HG02884 (cell line): ENCODE measurements at regions not wholly inside any gene's neighbourhood (a gene's known extent, or its start where the extent isn't known, plus 50 kb on each side); places are given as distances from the start of the nearest gene placed in this dataset.

Experiments used
- ATAC-seq: cut with Tn5 transposase; IDR thresholded peaks from one replicate; pipeline ENCODE4 v1.9.1; 2021; ENCODE audit warnings: mild to moderate bottlenecking, moderate library complexity; ENCODE audit not compliant: unreplicated experiment

GRCh38 chr10:3361640-3362039 is 189.1 kb upstream of the PITRM1 start:
- ATAC-seq = no peak

- ATAC-seq = no peak
Observed at GRCh38 chr10:3357737-3358136, 185.2 kb upstream of the PITRM1 start.

- ATAC-seq = no peak
Observed at GRCh38 chr10:3355536-3355935, 183.0 kb upstream of the PITRM1 start.

- ATAC-seq = no peak
Observed at GRCh38 chr10:3354174-3354900, 181.8 kb upstream of the PITRM1 start.

GRCh38 chr10:3353235-3353634 is 180.7 kb upstream of the PITRM1 start:
- ATAC-seq = no peak

GRCh38 chr10:3350617-3351258 is 178.2 kb upstream of the PITRM1 start:
- ATAC-seq = no peak

- ATAC-seq = no peak
Observed at GRCh38 chr10:3350205-3350604, 177.6 kb upstream of the PITRM1 start.

GRCh38 chr10:3348564-3348963 is 176.0 kb upstream of the PITRM1 start:
- ATAC-seq = no peak

- no peak for ATAC-seq
Observed at GRCh38 chr10:3347413-3348182, 175.0 kb upstream of the PITRM1 start.

- ATAC-seq = no peak
Observed at GRCh38 chr10:3346851-3347250, 174.3 kb upstream of the PITRM1 start.

GRCh38 chr10:3342771-3343170 is 170.2 kb upstream of the PITRM1 start:
- no peak for ATAC-seq

GRCh38 chr10:3340127-3340730 is 167.6 kb upstream of the PITRM1 start:
- no peak for ATAC-seq

- no peak for ATAC-seq
Observed at GRCh38 chr10:3339531-3339950, 167.0 kb upstream of the PITRM1 start.

GRCh38 chr10:3339121-3339520 is 166.5 kb upstream of the PITRM1 start:
- ATAC-seq = no peak

GRCh38 chr10:3337741-3338140 is 165.2 kb upstream of the PITRM1 start:
- ATAC-seq = no peak

GRCh38 chr10:3336673-3337293 is 164.2 kb upstream of the PITRM1 start:
- ATAC-seq = no peak

GRCh38 chr10:3333426-3333825 is 160.8 kb upstream of the PITRM1 start:
- ATAC-seq = no peak

- ATAC-seq = no peak
Observed at GRCh38 chr10:3331690-3332230, 159.2 kb upstream of the PITRM1 start.

- ATAC-seq = no peak
Observed at GRCh38 chr10:3331187-3331586, 158.6 kb upstream of the PITRM1 start.

GRCh38 chr10:3330663-3331062 is 158.1 kb upstream of the PITRM1 start:
- no peak for ATAC-seq
